ENCODE measurements at regions not wholly inside any gene's neighbourhood (a gene's known extent, or its start where the extent isn't known, plus 50 kb on each side); places are given as distances from the start of the nearest gene placed in this dataset.

DNA sequence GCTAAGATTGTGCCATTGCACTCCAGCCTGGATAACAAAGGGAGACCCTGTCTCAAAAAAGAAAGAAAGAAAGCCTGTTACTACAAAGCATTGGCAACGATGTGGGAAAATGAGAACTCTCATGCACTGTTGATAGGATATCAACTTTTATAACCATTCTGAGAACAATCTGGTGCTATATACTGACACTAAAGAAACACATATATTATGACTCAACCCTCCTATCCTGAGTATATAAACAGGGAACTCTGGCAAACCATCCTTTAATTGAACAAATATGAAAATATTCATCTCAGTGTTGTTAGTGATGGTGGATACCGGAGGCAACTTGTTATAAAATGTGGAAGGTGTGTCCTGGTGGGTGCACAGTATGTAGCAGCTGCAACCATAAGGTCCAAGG, 53.0 kb upstream of the SOD3 start:
- Histone ChIP-seq H3K27ac (ENCODE audit: low read depth in 1 of 2, low read length in 2 of 2) (no peak overlapping the region), H3K4me2 (replicated peaks; ENCODE audit: extremely low read depth, low read length, poor library complexity, severe bottlenecking) (no peak overlapping the region), H3K79me2 (ENCODE audit: insufficient read depth, low read length) (no peaks in the 10 kb centered on the region), H3K4me3 (replicated peaks in 1 of 3; ENCODE audit: low read depth in 2 of 3, low read length in 3 of 3) (no peak overlapping the region), H3K4me1 (ENCODE audit: control insufficient read depth in 1 of 2, insufficient read depth in 2 of 2, low read length in 2 of 2) (no peaks in the 10 kb centered on the region), H3K27me3 (ENCODE audit: control insufficient read depth in 2 of 2, insufficient read depth in 2 of 2, low read length in 2 of 2) (no peaks in the 10 kb centered on the region), H4K20me1 (ENCODE audit: insufficient read depth, low read length) (no peaks in the 10 kb centered on the region), H3K9me3 (replicated peaks in 1 of 2; ENCODE audit: control insufficient read depth in 1 of 2, insufficient read depth in 1 of 2, low read length in 2 of 2) (peaks cover 12 to 17% of the 10 kb centered on the region in 2 donors), H3K36me3 (replicated peaks in 1 of 2; ENCODE audit: control insufficient read depth in 1 of 2, insufficient read depth in 2 of 2, low read length in 2 of 2) (no peaks in the 10 kb centered on the region), H2AFZ (ENCODE audit: insufficient read depth, low read depth, low read length, poor library complexity, severe bottlenecking) (no peak overlapping the region), H3K9ac (ENCODE audit: insufficient read depth, low read length, poor library complexity, severe bottlenecking) (no peak overlapping the region)
- no peak for DNase-seq
- Mint-ChIP-seq H3K36me3 (no peaks in the 10 kb centered on the region), H3K4me1 (no peaks in the 10 kb centered on the region), H3K9me3 (peaks cover 8 to 24% (median 15%) of the 10 kb centered on the region in 7 donors), H3K27me3 (ENCODE audit: low read depth in 3 of 3) (peaks cover 0 to 2% (median 2%) of the 10 kb centered on the region in 3 donors), H3K4me3 (no peak overlapping the region), H3K27ac (no peak overlapping the region)
- intact Hi-C loops (cut with micrococcal nuclease), result no loop called here
- no CpG with 5 or more reads among the region's 2 CpGs for WGBS (ENCODE audit: insufficient coverage)
- TF ChIP-seq CTCF (IDR thresholded peaks at IDR 0.05), result no peak

- H3K79me2 ChIP-seq (ENCODE audit: insufficient read depth, low read length), result no peaks in the 10 kb centered on the region
- DNase-seq, result no peak
- peaks cover 6 to 19% (median 12%) of the 10 kb centered on the region in 7 donors for H3K9me3 Mint-ChIP-seq
- no peaks in the 10 kb centered on the region for H3K4me1 Mint-ChIP-seq
- 72% methylated on average over 4 of the region's 5 CpGs for WGBS (ENCODE audit: insufficient coverage)
- no peaks in the 10 kb centered on the region for H4K20me1 ChIP-seq (ENCODE audit: insufficient read depth, low read length)
- no peak overlapping the region for H3K4me3 ChIP-seq (replicated peaks in 1 of 3; ENCODE audit: low read depth in 2 of 3, low read length in 3 of 3)
- H3K4me2 ChIP-seq (replicated peaks; ENCODE audit: extremely low read depth, low read length, poor library complexity, severe bottlenecking), result no peak overlapping the region
- H2AFZ ChIP-seq (ENCODE audit: insufficient read depth, low read depth, low read length, poor library complexity, severe bottlenecking), result no peak overlapping the region
- H3K4me1 ChIP-seq (ENCODE audit: control insufficient read depth in 1 of 2, insufficient read depth in 2 of 2, low read length in 2 of 2), result no peaks in the 10 kb centered on the region
- no peaks in the 10 kb centered on the region for H3K36me3 ChIP-seq (replicated peaks in 1 of 2; ENCODE audit: control insufficient read depth in 1 of 2, insufficient read depth in 2 of 2, low read length in 2 of 2)
- H3K27ac ChIP-seq (ENCODE audit: low read depth in 1 of 2, low read length in 2 of 2), result no peak overlapping the region
- intact Hi-C loops (cut with micrococcal nuclease), result no loop called here
- no peak overlapping the region for H3K9ac ChIP-seq (ENCODE audit: insufficient read depth, low read length, poor library complexity, severe bottlenecking)
- no peaks in the 10 kb centered on the region for H3K36me3 Mint-ChIP-seq
- no peak overlapping the region for H3K27ac Mint-ChIP-seq
- peaks cover 8 to 12% of the 10 kb centered on the region in 2 donors for H3K9me3 ChIP-seq (replicated peaks in 1 of 2; ENCODE audit: control insufficient read depth in 1 of 2, insufficient read depth in 1 of 2, low read length in 2 of 2)
- H3K27me3 Mint-ChIP-seq (ENCODE audit: low read depth in 3 of 3), result peaks cover 0 to 2% (median under 1%) of the 10 kb centered on the region in 3 donors
- H3K4me3 Mint-ChIP-seq, result no peak overlapping the region
- no peaks in the 10 kb centered on the region for H3K27me3 ChIP-seq (ENCODE audit: control insufficient read depth in 2 of 2, insufficient read depth in 2 of 2, low read length in 2 of 2)
- TF ChIP-seq CTCF (IDR thresholded peaks at IDR 0.05), result no peak
Observed at GRCh38 chr4:24742773-24743172, 52.6 kb upstream of the SOD3 start.
